GM21786 (cell line): ENCODE measurements at regions not wholly inside any gene's neighbourhood (a gene's known extent, or its start where the extent isn't known, plus 50 kb on each side); places are given as distances from the start of the nearest gene placed in this dataset.
A peak's percentile ranks its signal among the peaks of the same experiment; 100 is the strongest.

Source experiments
- ATAC-seq: cut with Tn5 transposase; IDR thresholded peaks from one replicate; pipeline ENCODE4 v1.9.1; 2021; ENCODE audit not compliant: unreplicated experiment

GRCh38 chrX:114332766-114333165 lies 251.1 kb upstream of the HTR2C start:
- no peak for ATAC-seq

- ATAC-seq, result no peak
Measured at GRCh38 chrX:114334473-114334982, 249.4 kb upstream of the HTR2C start.

GRCh38 chrX:114338870-114339269 lies 245.0 kb upstream of the HTR2C start:
- no peak for ATAC-seq

- peak; percentile 93 for ATAC-seq
Measured at GRCh38 chrX:114344756-114345349, 239.0 kb upstream of the HTR2C start.

- no peak for ATAC-seq
Measured at GRCh38 chrX:114361076-114361725, 222.7 kb upstream of the HTR2C start.

- ATAC-seq, result no peak
Measured at GRCh38 chrX:114363346-114363745, 220.5 kb upstream of the HTR2C start.

- no peak for ATAC-seq
Measured at GRCh38 chrX:114365065-114365834, 218.6 kb upstream of the HTR2C start.

- no peak for ATAC-seq
Measured at GRCh38 chrX:114372937-114373336, 210.9 kb upstream of the HTR2C start.

GRCh38 chrX:114390251-114390796 lies 193.6 kb upstream of the HTR2C start:
- no peak for ATAC-seq
